Naive thymus-derived CD4-positive, alpha-beta T cell (primary cell): ENCODE measurements at regions not wholly inside any gene's neighbourhood (a gene's known extent, or its start where the extent isn't known, plus 50 kb on each side); places are given as distances from the start of the nearest gene placed in this dataset.

ENCODE experiments used
- ATAC-seq: fragments of 150-1000 bp; cut with Tn5 transposase; 2 replicates; pipeline ENCODE4 v1.10.0; 2021; ENCODE audit warnings: mild to moderate bottlenecking, moderate library complexity
- CTCF ChIA-PET: fragments of 350-600 bp; sonication (Branson Sonifier 250); formaldehyde crosslinking; loops from one replicate; lab custom pipeline; 2021; ENCODE audit warnings: antibody characterized with exemption; lab: Charles Lee
- POLR2A ChIA-PET: fragments of 350-600 bp; sonication (Branson Sonifier 250); formaldehyde crosslinking; loops from one replicate; lab custom pipeline; 2021; ENCODE audit warnings: antibody characterized with exemption, inconsistent platforms; lab: Charles Lee
- DNase-seq, 9 donors: peaks; one replicate each; pipeline versions ENCODE4 v3.0.0 to v3.0.0-alpha.2; 2020 to 2022; ENCODE audit warnings: mixed read lengths in 1 of 9
- H3K27ac ChIP-seq: one replicate; pipeline ENCODE4 v1.7.0; 2013; ENCODE audit warnings: mild to moderate bottlenecking, low read depth, low read length, moderate library complexity
- H3K27me3 ChIP-seq, 2 donors: one replicate each; pipeline ENCODE4 v1.7.0; 2013; ENCODE audit warnings: low read length in 2 of 2, mild to moderate bottlenecking in 2 of 2, moderate library complexity in 2 of 2; ENCODE audit not compliant: control insufficient read depth in 2 of 2, insufficient read depth in 2 of 2
- H3K36me3 ChIP-seq, 3 experiments: 1 replicate in 2 of 3; 2 replicates in 1 of 3; pipeline ENCODE4 v1.7.0; 2013; ENCODE audit warnings: low read length in 3 of 3, mild to moderate bottlenecking in 3 of 3, moderate library complexity in 1 of 3; ENCODE audit not compliant: insufficient read depth in 3 of 3, control insufficient read depth in 2 of 3
- H3K4me1 ChIP-seq, 2 donors: one replicate each; pipeline ENCODE4 v1.7.0; 2013; ENCODE audit warnings: low read length in 2 of 2, mild to moderate bottlenecking in 2 of 2, moderate library complexity in 1 of 2; ENCODE audit not compliant: control insufficient read depth in 2 of 2, insufficient read depth in 2 of 2
- H3K4me3 ChIP-seq: 2 replicates; pipeline ENCODE4 v1.7.0; 2013; ENCODE audit warnings: mild to moderate bottlenecking, low read length
- H3K9me3 ChIP-seq, 3 experiments: 1 replicate in 2 of 3; 2 replicates in 1 of 3; pipeline ENCODE4 v1.7.0; 2013; ENCODE audit warnings: low read length in 3 of 3; ENCODE audit not compliant: control insufficient read depth in 2 of 3
- H3K27ac Mint-ChIP-seq, 9 donors: one replicate each; pipeline ENCODE4 v1.8.0; 2020 to 2022; ENCODE audit warnings: mixed read lengths in 9 of 9, mild to moderate bottlenecking in 8 of 9, moderate library complexity in 5 of 9, inconsistent platforms in 2 of 9
- H3K27me3 Mint-ChIP-seq, 5 donors: one replicate each; pipeline ENCODE4 v1.8.0; 2021 to 2022; ENCODE audit warnings: mixed read lengths in 5 of 5, mild to moderate bottlenecking in 1 of 5
- H3K36me3 Mint-ChIP-seq, 5 donors: one replicate each; pipeline ENCODE4 v1.8.0; 2020 to 2022; ENCODE audit warnings: mixed read lengths in 5 of 5, mild to moderate bottlenecking in 3 of 5, inconsistent platforms in 1 of 5
- H3K4me1 Mint-ChIP-seq, 7 donors: one replicate each; pipeline ENCODE4 v1.8.0; 2020 to 2022; ENCODE audit warnings: mixed read lengths in 7 of 7, mild to moderate bottlenecking in 3 of 7, inconsistent platforms in 1 of 7
- H3K4me3 Mint-ChIP-seq, 10 donors: one replicate each; pipeline ENCODE4 v1.8.0; 2020 to 2022; ENCODE audit warnings: mild to moderate bottlenecking in 10 of 10, mixed read lengths in 10 of 10, moderate library complexity in 6 of 10, inconsistent platforms in 2 of 10
- H3K9me3 Mint-ChIP-seq, 11 donors: one replicate each; pipeline ENCODE4 v1.8.0; 2020 to 2022; ENCODE audit warnings: mixed read lengths in 11 of 11, mild to moderate bottlenecking in 4 of 11, inconsistent platforms in 1 of 11, moderate library complexity in 1 of 11
- intact Hi-C, 2 donors: fragments of 100-400 bp; cut with micrococcal nuclease; formaldehyde crosslinking; loops; one replicate each; pipeline ENCODE4 v1.15.1; 2023

GRCh38 chr16:63200940-63201339, 1164.7 kb upstream of the CDH8 start:
- ATAC-seq: no peak
- intact Hi-C loops: no loop called here
- H3K9me3 ChIP-seq: no peaks in the 10 kb centered on the region

GRCh38 chr16:63195336-63195735, 1159.1 kb upstream of the CDH8 start:
- Mint-ChIP-seq H3K36me3 (peaks cover 0 to 5% (median 0%) of the 10 kb centered on the region in 5 donors), H3K9me3 (peaks cover 3 to 42% (median 13%) of the 10 kb centered on the region in 11 donors)

More at GRCh38 chr16:63200940-63201339, 1164.7 kb upstream of the CDH8 start:
- CTCF ChIA-PET: no interaction called here
- no peaks in the 10 kb centered on the region for H3K4me1 Mint-ChIP-seq
- Histone ChIP-seq H3K4me1 (no peaks in the 10 kb centered on the region), H3K36me3 (no peaks in the 10 kb centered on the region), H3K27me3 (no peaks in the 10 kb centered on the region), H3K4me3 (no peak overlapping the region), H3K27ac (no peak overlapping the region)
- H3K27me3 Mint-ChIP-seq: no peaks in the 10 kb centered on the region
- H3K9me3 Mint-ChIP-seq: peaks cover 2 to 23% (median 11%) of the 10 kb centered on the region in 11 donors
- peaks cover 0 to 5% (median 0%) of the 10 kb centered on the region in 5 donors for H3K36me3 Mint-ChIP-seq
- no peak for DNase-seq
- H3K4me3 Mint-ChIP-seq: no peak overlapping the region
- H3K27ac Mint-ChIP-seq: no peak overlapping the region
- POLR2A ChIA-PET: no interaction called here

GRCh38 chr16:63192980-63193379, 1156.7 kb upstream of the CDH8 start:
- Histone ChIP-seq H3K36me3 (no peaks in the 10 kb centered on the region), H3K27ac (no peak overlapping the region), H3K4me3 (no peak overlapping the region), H3K27me3 (no peaks in the 10 kb centered on the region), H3K9me3 (no peaks in the 10 kb centered on the region), H3K4me1 (no peaks in the 10 kb centered on the region)
- intact Hi-C loops: no loop called here
- CTCF ChIA-PET: no interaction called here
- DNase-seq (no peak), ATAC-seq (no peak)
- no peaks in the 10 kb centered on the region for H3K4me1 Mint-ChIP-seq
- no peak overlapping the region for H3K4me3 Mint-ChIP-seq
- no peaks in the 10 kb centered on the region for H3K27me3 Mint-ChIP-seq
- POLR2A ChIA-PET: no interaction called here
- H3K36me3 Mint-ChIP-seq: no peaks in the 10 kb centered on the region
- H3K27ac Mint-ChIP-seq: no peak overlapping the region
- peaks cover 5 to 45% (median 16%) of the 10 kb centered on the region in 11 donors for H3K9me3 Mint-ChIP-seq

More at GRCh38 chr16:63195336-63195735, 1159.1 kb upstream of the CDH8 start:
- no peak overlapping the region for H3K27ac ChIP-seq
- no peak for DNase-seq
- Mint-ChIP-seq H3K27me3 (no peaks in the 10 kb centered on the region), H3K4me1 (no peaks in the 10 kb centered on the region), H3K27ac (no peak overlapping the region), H3K4me3 (no peak overlapping the region)
- ChIA-PET POLR2A (no interaction called here), CTCF (no interaction called here)
- no peak for ATAC-seq
- intact Hi-C loops: no loop called here
- H3K36me3 ChIP-seq: no peaks in the 10 kb centered on the region
- no peak overlapping the region for H3K4me3 ChIP-seq
- no peaks in the 10 kb centered on the region for H3K9me3 ChIP-seq
- no peaks in the 10 kb centered on the region for H3K4me1 ChIP-seq
- H3K27me3 ChIP-seq: no peaks in the 10 kb centered on the region

- no peaks in the 10 kb centered on the region for H3K9me3 ChIP-seq
- peaks cover 3 to 38% (median 20%) of the 10 kb centered on the region in 11 donors for H3K9me3 Mint-ChIP-seq
- ATAC-seq (no peak), DNase-seq (no peak)
- no peaks in the 10 kb centered on the region for H3K36me3 ChIP-seq
- no peaks in the 10 kb centered on the region for H3K27me3 Mint-ChIP-seq
- peaks cover 0 to 6% (median 0%) of the 10 kb centered on the region in 5 donors for H3K36me3 Mint-ChIP-seq
- no peak overlapping the region for H3K27ac Mint-ChIP-seq
- ChIA-PET POLR2A (no interaction called here), CTCF (no interaction called here)
- H3K27ac ChIP-seq: no peak overlapping the region
- no peak overlapping the region for H3K4me3 Mint-ChIP-seq
- intact Hi-C loops: no loop called here
- no peaks in the 10 kb centered on the region for H3K27me3 ChIP-seq
- no peak overlapping the region for H3K4me3 ChIP-seq
- H3K4me1 ChIP-seq: no peaks in the 10 kb centered on the region
- H3K4me1 Mint-ChIP-seq: no peaks in the 10 kb centered on the region
Observed at GRCh38 chr16:63188086-63188771, 1152.0 kb upstream of the CDH8 start.

GRCh38 chr16:63187638-63188037, 1151.4 kb upstream of the CDH8 start:
- POLR2A ChIA-PET: no interaction called here
- Mint-ChIP-seq H3K36me3 (peaks cover 0 to 6% (median 0%) of the 10 kb centered on the region in 5 donors), H3K4me1 (no peaks in the 10 kb centered on the region), H3K9me3 (peaks cover 6 to 36% (median 22%) of the 10 kb centered on the region in 11 donors), H3K27me3 (no peaks in the 10 kb centered on the region), H3K4me3 (no peak overlapping the region), H3K27ac (no peak overlapping the region)
- no peak for DNase-seq
- intact Hi-C loops: no loop called here
- Histone ChIP-seq H3K27me3 (no peaks in the 10 kb centered on the region), H3K27ac (no peak overlapping the region), H3K4me1 (no peaks in the 10 kb centered on the region), H3K9me3 (no peaks in the 10 kb centered on the region), H3K4me3 (no peak overlapping the region), H3K36me3 (no peaks in the 10 kb centered on the region)
- CTCF ChIA-PET: no interaction called here
- no peak for ATAC-seq

GRCh38 chr16:63185235-63185780, 1149.1 kb upstream of the CDH8 start:
- DNase-seq (no peak), ATAC-seq (no peak)
- Histone ChIP-seq H3K36me3 (no peaks in the 10 kb centered on the region), H3K27me3 (no peaks in the 10 kb centered on the region), H3K9me3 (peaks cover 0 to 3% (median 0%) of the 10 kb centered on the region in 3 experiments), H3K4me3 (no peak overlapping the region), H3K27ac (no peak overlapping the region), H3K4me1 (no peaks in the 10 kb centered on the region)
- ChIA-PET CTCF (no interaction called here), POLR2A (no interaction called here)
- no peaks in the 10 kb centered on the region for H3K4me1 Mint-ChIP-seq
- no peak overlapping the region for H3K4me3 Mint-ChIP-seq
- intact Hi-C loops: no loop called here
- no peaks in the 10 kb centered on the region for H3K27me3 Mint-ChIP-seq
- H3K27ac Mint-ChIP-seq: no peak overlapping the region
- H3K36me3 Mint-ChIP-seq: peaks cover 0 to 6% (median 0%) of the 10 kb centered on the region in 5 donors
- H3K9me3 Mint-ChIP-seq: peaks cover 7 to 44% (median 23%) of the 10 kb centered on the region in 11 donors

GRCh38 chr16:63183743-63184142, 1147.5 kb upstream of the CDH8 start:
- H3K4me3 Mint-ChIP-seq: no peak overlapping the region
- no peak for ATAC-seq
- ChIA-PET CTCF (no interaction called here), POLR2A (no interaction called here)
- Histone ChIP-seq H3K36me3 (no peaks in the 10 kb centered on the region), H3K9me3 (peaks cover 0 to 3% (median 0%) of the 10 kb centered on the region in 3 experiments), H3K4me1 (no peaks in the 10 kb centered on the region), H3K27ac (no peak overlapping the region), H3K27me3 (no peaks in the 10 kb centered on the region), H3K4me3 (no peak overlapping the region)
- H3K27me3 Mint-ChIP-seq: no peaks in the 10 kb centered on the region
- H3K36me3 Mint-ChIP-seq: peaks cover 0 to 6% (median 0%) of the 10 kb centered on the region in 5 donors
- no peak for DNase-seq
- H3K27ac Mint-ChIP-seq: no peak overlapping the region
- peaks cover 8 to 37% (median 23%) of the 10 kb centered on the region in 11 donors for H3K9me3 Mint-ChIP-seq
- no peaks in the 10 kb centered on the region for H3K4me1 Mint-ChIP-seq
- intact Hi-C loops: no loop called here
